EL (cell line): ENCODE measurements at regions not wholly inside any gene's neighbourhood (a gene's known extent, or its start where the extent isn't known, plus 50 kb on each side); places are given as distances from the start of the nearest gene placed in this dataset.
A peak's percentile ranks its signal among the peaks of the same experiment; 100 is the strongest.
"Not testable (repeated sequence)": the region's sequence is repeated elsewhere in the genome, so short reads cannot be mapped to it uniquely, and the experiment has no call there.

Experiments used
- DNase-seq: peaks from one replicate; pipeline ENCODE4 v3.0.0-alpha.2; 2016

DNA sequence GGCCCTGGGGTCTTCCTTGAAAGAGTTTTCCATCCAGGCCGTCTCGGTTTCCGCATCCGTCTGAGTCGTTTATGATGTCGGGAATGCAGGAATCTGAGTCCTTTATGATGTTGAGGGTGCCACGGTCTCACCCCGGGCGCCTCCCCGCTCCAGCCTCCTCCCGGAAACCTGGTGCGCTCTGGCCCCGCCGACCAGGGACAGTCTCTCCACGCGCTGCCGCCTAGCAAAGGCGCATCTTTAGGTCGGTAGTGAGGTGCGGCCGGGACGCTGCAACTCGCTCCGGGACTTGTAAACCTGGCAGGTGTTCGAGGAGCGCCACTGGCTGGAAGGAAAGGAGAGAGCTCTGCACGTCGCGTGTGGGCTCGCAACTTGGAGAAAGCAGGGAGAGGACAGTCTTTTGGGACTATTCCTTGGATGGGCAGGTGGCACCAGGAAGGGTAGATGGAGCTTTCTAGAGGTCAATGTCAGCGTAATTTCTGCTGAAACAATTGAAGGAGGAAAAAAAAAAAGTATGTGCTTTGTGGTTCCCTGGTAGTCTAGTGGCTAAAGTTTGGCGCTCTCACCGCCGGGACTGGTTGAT lies 132.0 kb downstream of the FAM72B start:
- DNase-seq: not testable (repeated sequence)

DNA sequence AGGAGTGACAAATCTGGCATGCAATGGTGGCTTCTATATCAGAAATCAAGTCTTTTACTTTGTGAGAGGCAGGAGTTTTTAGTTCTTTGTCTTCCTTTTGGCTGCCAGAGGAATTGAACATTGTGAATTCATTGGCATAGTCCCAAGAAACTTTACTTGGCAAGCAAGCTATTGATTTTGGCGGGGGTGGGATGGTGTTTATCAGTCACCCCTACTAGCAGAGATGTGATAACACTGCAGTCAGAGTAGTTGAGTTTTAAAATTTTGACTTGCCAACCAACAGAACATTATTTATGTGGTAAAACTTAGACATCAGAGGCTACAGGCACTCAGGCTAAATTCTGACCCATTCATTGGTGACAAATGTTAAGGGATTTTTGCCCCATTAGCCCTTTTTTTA lies 129.2 kb downstream of the FAM72B start:
- not testable (repeated sequence) for DNase-seq

DNA sequence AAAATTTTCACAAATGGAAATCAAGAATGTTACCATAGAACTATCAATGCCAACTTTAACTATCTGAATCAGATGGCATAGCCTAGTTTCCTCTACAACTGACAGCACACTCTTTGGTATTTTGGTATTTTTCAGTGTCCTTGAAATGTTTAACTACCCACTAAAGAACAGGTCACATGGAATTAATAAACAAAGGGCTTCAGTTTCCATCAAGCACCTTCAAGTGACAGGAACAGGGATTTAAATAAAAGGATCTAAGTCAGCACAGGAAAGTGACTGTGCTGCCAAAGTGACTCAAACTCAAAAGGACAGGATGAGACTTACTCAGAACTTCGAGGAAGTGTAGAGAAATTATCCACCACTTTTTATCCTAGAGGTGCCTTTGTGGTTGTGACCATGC lies 117.2 kb downstream of the FAM72B start:
- not testable (repeated sequence) for DNase-seq

- not testable (repeated sequence) for DNase-seq
Observed at GRCh38 chr1:121068738-121069499, 115.2 kb downstream of the FAM72B start.

DNA sequence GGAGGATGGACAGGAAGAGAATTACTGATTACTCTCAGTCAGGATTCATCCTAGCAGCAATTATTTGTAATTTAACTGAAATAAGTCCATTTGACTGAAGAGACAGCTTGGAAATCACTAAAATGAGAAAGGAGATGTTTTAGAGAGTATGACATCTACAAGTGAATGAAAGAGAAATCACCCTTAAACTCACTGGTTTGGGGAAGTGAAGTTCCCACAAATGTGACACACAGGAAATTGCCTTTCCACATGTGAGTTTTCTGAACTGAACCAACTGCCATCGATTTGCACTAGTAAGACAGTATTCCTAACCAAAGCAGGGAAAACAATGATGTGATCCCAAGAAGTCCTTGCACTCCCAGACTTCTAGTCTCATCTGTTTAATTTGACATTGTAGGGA lies 110.3 kb downstream of the FAM72B start:
- DNase-seq: not testable (repeated sequence)

GRCh38 chr1:121075254-121075805 lies 108.8 kb downstream of the FAM72B start:
- not testable (repeated sequence) for DNase-seq

GRCh38 chr1:121076674-121077073 lies 107.5 kb downstream of the FAM72B start:
- not testable (repeated sequence) for DNase-seq

- DNase-seq: not testable (repeated sequence)
Observed at GRCh38 chr1:121079655-121080054, 104.5 kb downstream of the FAM72B start.

- DNase-seq: not testable (repeated sequence)
Observed at GRCh38 chr1:121080197-121080903, 103.8 kb downstream of the FAM72B start.

DNA sequence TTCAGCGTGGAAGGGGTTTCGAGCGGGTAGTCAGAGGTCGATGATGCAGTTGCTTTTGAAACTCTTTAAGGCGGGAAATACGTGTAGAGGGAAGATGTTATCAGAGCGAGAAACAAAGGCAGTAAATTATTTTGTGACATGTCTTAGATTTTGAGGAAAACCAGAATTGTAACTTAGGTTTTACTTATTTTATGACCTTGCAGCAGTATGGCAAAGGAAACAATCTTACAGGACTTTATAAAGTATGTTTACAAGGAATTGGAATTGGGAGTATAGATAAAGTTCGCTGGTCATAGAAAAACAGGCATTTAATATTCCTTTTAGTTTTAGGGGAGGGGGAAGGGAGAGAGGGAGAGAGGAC lies 103.3 kb downstream of the FAM72B start:
- DNase-seq: not testable (repeated sequence)

DNA sequence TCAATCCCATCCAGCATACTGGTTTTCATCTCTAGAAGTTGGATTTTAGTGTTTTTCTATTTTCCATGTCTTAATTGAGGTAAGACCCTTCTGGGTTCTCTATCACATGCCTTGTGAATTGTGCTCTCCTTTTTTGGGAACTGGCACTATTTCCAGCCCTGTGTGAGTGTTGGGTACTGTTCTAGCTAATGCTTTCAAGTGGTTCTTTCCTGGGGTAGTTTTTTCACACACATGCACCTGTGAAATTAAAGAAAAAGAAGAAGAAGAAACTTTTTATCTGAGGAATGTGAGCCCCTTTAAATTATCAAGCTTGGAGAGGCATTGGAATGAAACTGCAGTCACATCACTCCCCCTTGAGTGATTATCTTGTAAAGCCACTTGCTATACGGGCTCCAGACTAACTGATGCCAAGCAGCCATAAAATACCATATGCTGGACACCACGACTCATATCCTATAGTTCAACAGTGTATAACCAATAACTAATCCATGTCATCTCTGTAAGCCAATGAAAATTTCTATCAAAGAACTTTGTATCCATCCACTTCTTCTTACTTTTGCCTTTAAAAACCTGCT lies 102.4 kb downstream of the FAM72B start:
- DNase-seq: not testable (repeated sequence)

DNA sequence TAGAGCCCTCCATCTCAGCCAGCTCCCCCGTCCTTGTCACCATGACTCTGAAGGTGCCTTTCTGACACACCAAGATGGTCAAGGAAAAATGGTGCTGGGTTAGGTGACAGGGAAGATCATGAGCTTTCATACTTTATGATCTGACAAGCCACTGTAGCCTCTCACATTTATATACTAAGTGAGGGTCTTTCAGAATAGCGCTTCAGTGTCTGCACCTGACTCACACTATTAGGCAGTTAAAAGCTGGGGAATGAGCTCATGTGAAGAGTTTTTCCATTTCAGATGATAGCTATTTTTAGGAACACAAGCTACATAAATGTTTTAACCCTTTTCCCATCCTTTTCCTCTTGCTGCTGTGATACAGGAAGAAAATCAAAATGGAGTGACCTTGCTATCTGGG lies 101.1 kb downstream of the FAM72B start:
- not testable (repeated sequence) for DNase-seq

DNA sequence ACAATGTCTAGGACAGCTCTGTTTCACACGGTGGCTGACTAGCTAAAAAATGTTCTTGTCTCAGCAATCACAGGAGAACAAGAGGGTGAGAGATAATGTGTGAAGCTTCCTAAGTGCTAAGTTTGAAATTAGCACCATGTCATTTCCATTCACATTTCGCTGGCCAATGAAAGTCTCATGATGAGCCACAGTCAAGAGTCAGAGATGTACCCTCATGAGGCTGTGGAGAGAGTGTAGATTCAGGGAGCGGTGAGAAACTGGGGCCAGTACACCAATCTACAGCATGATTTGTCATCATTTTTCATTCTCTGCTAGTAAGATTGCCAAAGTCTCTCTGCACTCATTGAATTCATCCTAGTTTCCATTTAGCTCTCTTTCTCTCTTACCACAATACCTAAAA lies 97.9 kb downstream of the FAM72B start:
- not testable (repeated sequence) for DNase-seq

DNA sequence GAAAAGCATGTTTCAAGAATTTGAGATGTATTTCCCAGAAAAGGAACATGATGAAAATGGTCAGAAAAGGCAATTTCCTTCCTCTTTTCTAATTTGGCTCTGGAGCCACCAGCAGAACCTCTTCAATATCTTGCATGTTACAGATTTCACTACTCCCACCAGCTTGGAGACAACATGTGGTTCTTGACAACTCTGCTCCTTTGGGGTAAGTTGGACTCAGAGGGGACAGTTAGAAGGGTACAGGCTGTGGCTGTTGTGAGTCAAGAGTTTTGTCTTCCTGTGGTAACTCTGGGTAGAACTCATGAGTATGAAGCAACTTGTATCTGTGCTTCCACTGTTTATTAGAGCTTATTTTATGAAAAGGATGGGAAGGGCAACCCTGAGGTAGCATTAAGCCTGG lies 96.9 kb downstream of the FAM72B start:
- DNase-seq: not testable (repeated sequence)

- not testable (repeated sequence) for DNase-seq
Observed at GRCh38 chr1:121088568-121088967, 95.6 kb downstream of the FAM72B start.

DNA sequence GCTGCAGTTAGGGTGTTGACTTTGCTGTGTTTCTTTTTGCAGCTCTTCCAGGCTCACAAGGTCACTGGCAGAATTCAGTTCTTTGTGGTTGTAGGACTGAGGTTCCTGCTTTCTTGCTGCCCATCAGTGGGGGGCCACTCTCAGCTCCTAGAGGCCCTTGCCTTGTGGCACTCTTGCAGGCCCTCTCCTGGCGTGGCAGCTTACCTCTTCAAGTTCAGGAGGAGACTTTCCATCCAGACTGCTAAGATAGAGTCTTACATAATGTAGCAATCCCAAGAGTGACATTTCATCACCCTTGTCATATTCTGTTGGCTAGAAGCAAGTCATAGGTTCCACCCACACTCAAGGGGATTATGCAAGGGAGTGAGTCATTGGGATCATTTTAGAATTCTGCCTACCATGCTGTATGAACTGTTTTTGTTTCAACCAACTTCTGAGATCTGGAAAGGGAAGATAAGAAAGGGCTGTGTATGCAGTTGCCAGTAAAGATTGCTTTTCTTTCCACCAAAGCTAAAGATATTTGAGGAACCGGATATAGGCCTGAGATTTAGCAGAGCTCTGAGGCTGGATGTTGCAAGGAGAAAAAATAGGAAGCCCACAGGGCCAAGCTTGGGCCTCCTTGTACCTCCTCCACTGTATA lies 91.7 kb downstream of the FAM72B start:
- DNase-seq: not testable (repeated sequence)

- not testable (repeated sequence) for DNase-seq
Observed at GRCh38 chr1:121095014-121095413, 89.1 kb downstream of the FAM72B start.

- peak; percentile 66 for DNase-seq
Observed at GRCh38 chr1:121097127-121097866, 86.8 kb downstream of the FAM72B start.

- peak; percentile 3 for DNase-seq
Observed at GRCh38 chr1:121097867-121098215, 86.3 kb downstream of the FAM72B start.

DNA sequence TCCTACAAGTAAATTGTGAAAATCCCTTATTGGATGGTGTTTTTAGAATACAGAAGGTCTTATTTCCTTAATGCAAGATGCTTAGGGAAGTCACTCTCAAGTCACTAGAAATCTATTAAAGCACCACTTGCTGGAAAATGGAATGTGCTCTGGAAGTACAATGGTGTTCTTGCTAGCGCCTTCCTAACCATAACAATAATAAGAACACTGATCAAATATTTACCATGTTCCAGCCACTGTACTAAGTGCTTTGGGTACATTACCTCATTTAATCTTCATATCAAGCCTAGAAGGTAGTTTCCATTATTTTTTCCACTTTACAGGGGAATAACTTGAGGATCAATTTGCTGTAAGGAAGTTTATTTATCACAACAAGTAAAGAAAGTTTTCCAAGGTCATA lies 75.1 kb downstream of the FAM72B start:
- not testable (repeated sequence) for DNase-seq

DNA sequence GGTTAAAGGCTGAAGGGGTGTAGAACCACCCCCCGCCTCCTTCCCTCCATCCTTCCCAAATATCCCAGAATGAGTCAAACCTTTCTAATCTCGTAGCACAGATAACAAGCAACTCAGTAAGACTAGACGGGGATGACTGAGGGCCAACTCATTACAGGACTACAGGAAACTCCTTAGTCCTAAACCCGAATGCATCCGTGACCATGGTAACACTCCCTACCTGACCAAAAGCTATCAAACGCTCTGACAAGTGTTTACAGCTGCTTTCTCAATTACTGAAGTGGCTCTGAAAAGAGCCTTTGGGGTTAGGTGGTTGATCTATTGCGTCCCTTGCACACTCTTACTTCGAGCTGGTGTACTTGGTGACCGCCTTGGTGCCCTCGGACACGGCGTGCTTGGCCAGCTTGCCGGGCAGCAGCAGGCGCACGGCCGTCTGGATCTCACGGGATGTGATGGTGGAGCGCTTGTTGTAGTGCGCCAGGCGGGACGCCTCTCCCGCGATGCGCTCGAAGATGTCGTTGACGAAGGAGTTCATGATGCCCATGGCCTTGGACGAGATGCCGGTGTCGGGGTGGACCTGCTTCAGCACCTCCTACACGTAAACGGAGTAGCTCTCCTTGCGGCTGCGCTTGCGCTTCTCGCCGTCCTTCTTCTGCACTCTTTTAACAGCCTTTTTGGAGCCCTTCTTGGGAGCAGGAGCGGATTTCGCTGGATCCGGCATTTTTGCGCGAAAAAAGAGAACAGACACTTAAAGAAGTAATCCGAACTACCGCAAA lies 67.4 kb downstream of the FAM72B start:
- DNase-seq: peak; percentile 54
